GM12878 (cell line): ENCODE measurements at regions not wholly inside any gene's neighbourhood (a gene's known extent, or its start where the extent isn't known, plus 50 kb on each side); places are given as distances from the start of the nearest gene placed in this dataset.

Experiments
- ATAC-seq: fragments of 200-7000 bp; cut with Tn5 transposase; 3 replicates; pipeline ENCODE4 v1.9.1; 2020; ENCODE audit warnings: mild to moderate bottlenecking, moderate library complexity
- BruUV-seq: library from RNA; stranded (reverse); fragments of 400-500 nt; replicated peaks from 2 replicates; lab custom pipeline; 2021; lab: Mats Ljungman, UMichigan
- CTCF ChIA-PET: fragments of 300-600 bp; sonication (Branson Sonifier 250); formaldehyde crosslinking; extraction: SDS; loops from one replicate; lab custom pipeline; 2021; ENCODE audit warnings: inconsistent platforms; lab: Yijun Ruan, JAX
- POLR2A ChIA-PET: fragments of 350-600 bp; formaldehyde crosslinking; extraction: SDS; loops from one replicate; lab custom pipeline; 2021; ENCODE audit warnings: inconsistent platforms; lab: Charles Lee
- RAD21 ChIA-PET: fragments of 300-600 bp; sonication (Branson Sonifier 250); formaldehyde crosslinking; loops from one replicate; lab custom pipeline; 2023; ENCODE audit warnings: antibody characterized with exemption; ENCODE audit not compliant: unreplicated experiment; lab: Charles Lee
- SMC1A ChIA-PET: fragments of 300-600 bp; sonication (Branson Sonifier 250); formaldehyde crosslinking; loops from one replicate; lab custom pipeline; 2023; ENCODE audit not compliant: unreplicated experiment, uncharacterized antibody; lab: Charles Lee
- DNase-seq: peaks from one replicate; pipeline ENCODE4 v3.0.0-alpha.2; 2011; ENCODE audit warnings: low read depth, low spot score
- FAIRE-seq: peaks from 3 replicates; lab custom pipeline; 2011; peaks lifted over from hg19 to GRCh38; lab: Jason Lieb, UNC
- H2AFZ ChIP-seq: 2 replicates; pipeline ENCODE4 v1.6.0; 2011; ENCODE audit warnings: low read depth, low read length, control low read depth; ENCODE audit not compliant: control insufficient read depth
- H3K27ac ChIP-seq: 2 replicates; pipeline ENCODE4 v1.5.1; 2011; ENCODE audit warnings: control low read depth; ENCODE audit not compliant: control insufficient read depth, insufficient read depth
- H3K27me3 ChIP-seq, 2 experiments: replicated peaks in 1 of 2; 2 replicates each; pipeline versions ENCODE4 v1.6.0 to v1.6.1; 2011; ENCODE audit warnings: low read length in 1 of 2; ENCODE audit not compliant: control insufficient read depth in 2 of 2, insufficient read depth in 2 of 2
- H3K36me3 ChIP-seq, 2 experiments: 2 replicates each; pipeline ENCODE4 v1.5.1; 2011; ENCODE audit warnings: low read length in 1 of 2; ENCODE audit not compliant: control insufficient read depth in 2 of 2, insufficient read depth in 2 of 2
- H3K4me1 ChIP-seq: 2 replicates; pipeline ENCODE4 v1.6.1; 2011; ENCODE audit warnings: mild to moderate bottlenecking, low read length, moderate library complexity, mixed read lengths; ENCODE audit not compliant: control insufficient read depth, insufficient read depth
- H3K4me2 ChIP-seq: 2 replicates; pipeline ENCODE4 v1.6.0; 2011; ENCODE audit warnings: control low read depth; ENCODE audit not compliant: control insufficient read depth, insufficient read depth
- H3K4me3 ChIP-seq: fragments of 200-600 bp; sonication (generic); 2 replicates; pipeline ENCODE4 v1.5.1; 2016
- H3K79me2 ChIP-seq: 2 replicates; pipeline ENCODE4 v1.6.0; 2011; ENCODE audit warnings: low read length; ENCODE audit not compliant: control insufficient read depth, insufficient read depth
- H3K9ac ChIP-seq: 2 replicates; pipeline ENCODE4 v1.8.0; 2011; ENCODE audit warnings: low read length, control low read depth, mixed read lengths; ENCODE audit not compliant: control insufficient read depth, insufficient read depth
- H3K9me3 ChIP-seq: replicated peaks from 3 replicates; pipeline ENCODE4 v1.5.1; 2011; ENCODE audit warnings: mild to moderate bottlenecking, low read length; ENCODE audit not compliant: control insufficient read depth, insufficient read depth
- H4K20me1 ChIP-seq: 2 replicates; pipeline ENCODE4 v1.6.0; 2011; ENCODE audit not compliant: control insufficient read depth, insufficient read depth
- E2F4 ChIP-seq: IDR thresholded peaks from 2 replicates; pipeline ENCODE4 v1.6.1; 2012; ENCODE audit warnings: low read depth, low read length, improper control_type of control experiment
- IKZF1 ChIP-seq: fragments of 450-650 bp; conservative IDR thresholded peaks from 2 replicates; pipeline ENCODE4 v1.6.1; 2017; ENCODE audit warnings: antibody characterized with exemption, mild to moderate bottlenecking
- IKZF2 ChIP-seq, 2 experiments: fragments of 450-650 bp; IDR thresholded peaks; 2 replicates each; pipeline ENCODE4 v1.6.1; 2017; ENCODE audit warnings: mild to moderate bottlenecking in 2 of 2, moderate library complexity in 2 of 2
- KDM1A ChIP-seq: fragments of 200-600 bp; sonication (generic); IDR thresholded peaks from 2 replicates; pipeline ENCODE4 v1.6.1; 2016; ENCODE audit warnings: borderline replicate concordance
- MTA2 ChIP-seq: fragments of 450-650 bp; IDR thresholded peaks from 2 replicates; pipeline ENCODE4 v1.6.1; 2016; ENCODE audit warnings: low read depth, mild to moderate bottlenecking, moderate library complexity
- MXI1 ChIP-seq: fragments of 150-350 bp; IDR thresholded peaks from 2 replicates; pipeline ENCODE4 v1.6.1; 2011; ENCODE audit warnings: low read depth, mild to moderate bottlenecking, inconsistent platforms, low read length, improper control_type of control experiment
- NFYB ChIP-seq: IDR thresholded peaks from 2 replicates; pipeline ENCODE4 v1.6.1; 2011; ENCODE audit warnings: low read depth, mild to moderate bottlenecking, low read length, improper control_type of control experiment, moderate library complexity; ENCODE audit not compliant: insufficient read depth
- PAX8 ChIP-seq: fragments of 450-650 bp; IDR thresholded peaks from 2 replicates; pipeline ENCODE4 v1.6.1; 2017; ENCODE audit warnings: mild to moderate bottlenecking, moderate library complexity
- PKNOX1 ChIP-seq: fragments of 450-650 bp; IDR thresholded peaks from 2 replicates; pipeline ENCODE4 v1.6.1; 2016; ENCODE audit warnings: mild to moderate bottlenecking
- PML ChIP-seq: IDR thresholded peaks from 2 replicates; pipeline ENCODE4 v1.6.1; 2012; ENCODE audit warnings: low read length, inconsistent platforms
- POLR2A ChIP-seq: IDR thresholded peaks from 2 replicates; pipeline ENCODE4 v1.6.1; 2011; ENCODE audit warnings: low read depth, mild to moderate bottlenecking, low read length
- POLR2AphosphoS5 ChIP-seq: IDR thresholded peaks from 2 replicates; pipeline ENCODE4 v1.6.1; 2011; ENCODE audit warnings: mild to moderate bottlenecking, low read length, inconsistent platforms
- RBBP5 ChIP-seq: fragments of 200-600 bp; sonication (generic); conservative IDR thresholded peaks from 2 replicates; pipeline ENCODE4 v1.6.1; 2016
- SUPT20H ChIP-seq: IDR thresholded peaks from 2 replicates; pipeline ENCODE4 v1.6.1; 2011; ENCODE audit warnings: low read depth, mild to moderate bottlenecking, low read length, moderate library complexity, borderline replicate concordance; ENCODE audit not compliant: control insufficient read depth
- ZNF207 ChIP-seq: fragments of 450-650 bp; IDR thresholded peaks from 2 replicates; pipeline ENCODE4 v1.6.1; 2014; ENCODE audit warnings: antibody characterized with exemption, mild to moderate bottlenecking, borderline replicate concordance
- ZNF217 ChIP-seq: fragments of 450-650 bp; IDR thresholded peaks from 2 replicates; pipeline ENCODE4 v1.6.1; 2017; ENCODE audit warnings: antibody characterized with exemption, mild to moderate bottlenecking
- WGBS: methylation state at CpG from one replicate; pipeline ENCODE4 v1.1.6; 2016; ENCODE audit warnings: low lambda C conversion rate; ENCODE audit not compliant: insufficient replicate concordance, insufficient coverage; ENCODE audit errors: missing lambda C conversion rate; 5-methylcytosine and 5-hydroxymethylcytosine counted together
- in situ Hi-C: fragments of 300-500 bp; cut with MboI; formaldehyde crosslinking; loops from 9 replicates; pipeline ENCODE4 v1.14.3; 2018; ENCODE audit warnings: mixed read lengths
- intact Hi-C: fragments of 100-400 bp; cut with micrococcal nuclease; formaldehyde crosslinking; loops from one replicate; pipeline ENCODE4 v1.14.2; 2022; ENCODE audit not compliant: unreplicated experiment
- TF ChIP-seq, protein P1 (sequence below): IDR thresholded peaks from 2 replicates; pipeline ENCODE4 v1.6.1; 2012; ENCODE audit warnings: mild to moderate bottlenecking, low read depth, low read length
- TF ChIP-seq, protein P2 (sequence below): IDR thresholded peaks from 2 replicates; pipeline ENCODE4 v1.6.1; 2011; ENCODE audit warnings: borderline replicate concordance, low read depth, mild to moderate bottlenecking, moderate library complexity, low read length; ENCODE audit not compliant: insufficient read depth, poor library complexity, severe bottlenecking

DNA sequence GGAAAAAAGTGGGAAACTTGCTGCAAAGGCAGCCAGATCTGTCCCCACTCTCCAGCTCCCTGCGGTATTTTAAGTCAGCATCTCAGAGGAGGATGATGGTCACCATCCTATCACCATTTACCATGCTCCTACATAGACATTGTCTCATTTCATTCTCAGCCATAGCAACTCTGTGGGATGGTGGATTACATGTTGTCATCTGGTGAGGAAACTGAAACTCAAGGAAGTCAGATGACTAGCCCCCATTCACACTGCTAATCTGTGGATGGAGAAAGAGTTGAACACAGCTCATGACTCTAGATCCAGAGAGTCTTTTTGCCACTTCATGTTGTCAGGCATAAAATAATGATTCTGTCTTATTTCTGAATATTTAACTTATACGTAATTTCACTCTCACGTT, 323.5 kb downstream of the PTTG2 start:
- ChIA-PET CTCF (no interaction called here), POLR2A (no interaction called here), SMC1A (interaction anchor here (0.7 to 1.3 kb wide), 4 partner anchors 9 to 392 kb away, joined by 3 to 4 read pairs (median 3); no protein-coding TSS in a partner anchor)
- Histone ChIP-seq H3K4me2 (no peak overlapping the region), H2AFZ (no peak overlapping the region), H4K20me1 (no peaks in the 10 kb centered on the region), H3K4me1 (no peaks in the 10 kb centered on the region), H3K4me3 (no peak overlapping the region), H3K9ac (no peak overlapping the region), H3K79me2 (no peaks in the 10 kb centered on the region), H3K9me3 (no peaks in the 10 kb centered on the region), H3K36me3 (no peaks in the 10 kb centered on the region), H3K27ac (no peak overlapping the region), H3K27me3 (no peaks in the 10 kb centered on the region)
- no TSS peak for BruUV-seq
- no peak for ATAC-seq
- no peak for FAIRE-seq
- intact Hi-C loops: no loop called here
- no peak for DNase-seq
- TF ChIP-seq PKNOX1: no peak
- no peak for TF ChIP-seq IKZF1
- no peak for TF ChIP-seq NFYB
- TF ChIP-seq, protein P1, sequence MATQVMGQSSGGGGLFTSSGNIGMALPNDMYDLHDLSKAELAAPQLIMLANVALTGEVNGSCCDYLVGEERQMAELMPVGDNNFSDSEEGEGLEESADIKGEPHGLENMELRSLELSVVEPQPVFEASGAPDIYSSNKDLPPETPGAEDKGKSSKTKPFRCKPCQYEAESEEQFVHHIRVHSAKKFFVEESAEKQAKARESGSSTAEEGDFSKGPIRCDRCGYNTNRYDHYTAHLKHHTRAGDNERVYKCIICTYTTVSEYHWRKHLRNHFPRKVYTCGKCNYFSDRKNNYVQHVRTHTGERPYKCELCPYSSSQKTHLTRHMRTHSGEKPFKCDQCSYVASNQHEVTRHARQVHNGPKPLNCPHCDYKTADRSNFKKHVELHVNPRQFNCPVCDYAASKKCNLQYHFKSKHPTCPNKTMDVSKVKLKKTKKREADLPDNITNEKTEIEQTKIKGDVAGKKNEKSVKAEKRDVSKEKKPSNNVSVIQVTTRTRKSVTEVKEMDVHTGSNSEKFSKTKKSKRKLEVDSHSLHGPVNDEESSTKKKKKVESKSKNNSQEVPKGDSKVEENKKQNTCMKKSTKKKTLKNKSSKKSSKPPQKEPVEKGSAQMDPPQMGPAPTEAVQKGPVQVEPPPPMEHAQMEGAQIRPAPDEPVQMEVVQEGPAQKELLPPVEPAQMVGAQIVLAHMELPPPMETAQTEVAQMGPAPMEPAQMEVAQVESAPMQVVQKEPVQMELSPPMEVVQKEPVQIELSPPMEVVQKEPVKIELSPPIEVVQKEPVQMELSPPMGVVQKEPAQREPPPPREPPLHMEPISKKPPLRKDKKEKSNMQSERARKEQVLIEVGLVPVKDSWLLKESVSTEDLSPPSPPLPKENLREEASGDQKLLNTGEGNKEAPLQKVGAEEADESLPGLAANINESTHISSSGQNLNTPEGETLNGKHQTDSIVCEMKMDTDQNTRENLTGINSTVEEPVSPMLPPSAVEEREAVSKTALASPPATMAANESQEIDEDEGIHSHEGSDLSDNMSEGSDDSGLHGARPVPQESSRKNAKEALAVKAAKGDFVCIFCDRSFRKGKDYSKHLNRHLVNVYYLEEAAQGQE: no peak
- TF ChIP-seq, protein P2, sequence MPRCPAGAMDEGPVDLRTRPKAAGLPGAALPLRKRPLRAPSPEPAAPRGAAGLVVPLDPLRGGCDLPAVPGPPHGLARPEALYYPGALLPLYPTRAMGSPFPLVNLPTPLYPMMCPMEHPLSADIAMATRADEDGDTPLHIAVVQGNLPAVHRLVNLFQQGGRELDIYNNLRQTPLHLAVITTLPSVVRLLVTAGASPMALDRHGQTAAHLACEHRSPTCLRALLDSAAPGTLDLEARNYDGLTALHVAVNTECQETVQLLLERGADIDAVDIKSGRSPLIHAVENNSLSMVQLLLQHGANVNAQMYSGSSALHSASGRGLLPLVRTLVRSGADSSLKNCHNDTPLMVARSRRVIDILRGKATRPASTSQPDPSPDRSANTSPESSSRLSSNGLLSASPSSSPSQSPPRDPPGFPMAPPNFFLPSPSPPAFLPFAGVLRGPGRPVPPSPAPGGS: no peak
- no peak for TF ChIP-seq ZNF217
- TF ChIP-seq ZNF207: no peak
- TF ChIP-seq MTA2: no peak
- TF ChIP-seq POLR2A: no peak
- no peak for TF ChIP-seq PML
- TF ChIP-seq E2F4: no peak
- no peak for TF ChIP-seq KDM1A
- no peak for TF ChIP-seq SUPT20H
- no peak for TF ChIP-seq RBBP5
- TF ChIP-seq MXI1: no peak
- TF ChIP-seq IKZF2 (IDR thresholded peaks at IDR 0.05): no peak
- no peak for TF ChIP-seq PAX8
- TF ChIP-seq POLR2AphosphoS5: no peak
- TF ChIP-seq, all 136 proteins: peak for 0
- in situ Hi-C loops: no loop called here
- RAD21 ChIA-PET: no interaction called here
- WGBS: 55% methylated on average over 3 of the region's 3 CpGs
